ENCODE measurements at regions not wholly inside any gene's neighbourhood (a gene's known extent, or its start where the extent isn't known, plus 50 kb on each side); places are given as distances from the start of the nearest gene placed in this dataset.

- TF ChIP-seq EP300 (IDR thresholded peaks at IDR 0.05; ENCODE audit: borderline replicate concordance in 1 of 2, low read depth in 2 of 2, low read length in 2 of 2): no peak
- no peak for TF ChIP-seq GABPA (IDR thresholded peaks at IDR 0.05; ENCODE audit: borderline replicate concordance, insufficient read depth, low read length)
- TF ChIP-seq KDM4A (IDR thresholded peaks at IDR 0.05; ENCODE audit: low read depth, low read length, severe bottlenecking): no peak
Observed at GRCh38 chr21:26759731-26760130, 85.5 kb downstream of the ADAMTS1 start (continued).

All from H1 (cell line).